Astrocyte (in vitro differentiated cells and primary cell): ENCODE measurements at regions not wholly inside any gene's neighbourhood (a gene's known extent, or its start where the extent isn't known, plus 50 kb on each side); places are given as distances from the start of the nearest gene placed in this dataset.

Experiments used
- CTCF ChIP-seq: IDR thresholded peaks from 2 replicates; pipeline ENCODE4 v1.5.1; 2011; ENCODE audit warnings: low read depth, mild to moderate bottlenecking, inconsistent platforms, low read length, moderate library complexity; ENCODE audit not compliant: insufficient read depth
- EZH2 ChIP-seq: IDR thresholded peaks from 2 replicates; pipeline ENCODE4 v1.6.1; 2012; ENCODE audit warnings: mild to moderate bottlenecking, low read length, inconsistent platforms; ENCODE audit not compliant: insufficient read depth

DNA sequence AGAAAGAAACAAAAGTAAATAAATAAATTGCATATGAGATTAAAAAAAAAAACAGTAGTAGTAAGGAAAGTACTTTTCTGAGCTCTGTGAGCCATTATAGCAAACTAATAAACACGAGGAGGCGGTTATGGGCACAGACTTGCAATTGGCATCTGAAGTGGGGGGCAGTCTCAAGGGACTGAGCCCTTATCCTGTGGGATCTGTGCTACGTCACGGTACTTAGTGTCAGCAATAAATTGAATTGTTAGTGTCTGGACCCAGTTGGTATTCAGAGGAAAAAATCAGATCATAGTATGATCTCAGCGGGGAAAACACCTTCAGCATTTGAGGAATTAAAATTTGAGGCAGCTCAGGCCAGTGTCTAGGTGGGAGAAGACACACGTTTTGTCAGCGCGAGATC, 76.6 kb upstream of the TEX51 start:
- TF ChIP-seq CTCF, result no peak
- TF ChIP-seq EZH2, result no peak
